H1 (cell line): ENCODE measurements at regions not wholly inside any gene's neighbourhood (a gene's known extent, or its start where the extent isn't known, plus 50 kb on each side); places are given as distances from the start of the nearest gene placed in this dataset.

Experiments
- CTCF ChIA-PET: fragments of 300-600 bp; sonication (Branson Sonifier 250); formaldehyde crosslinking; loops from one replicate; lab custom pipeline; 2021; ENCODE audit not compliant: partially characterized antibody; lab: Charles Lee
- POLR2A ChIA-PET: fragments of 300-600 bp; sonication (Branson Sonifier 250); formaldehyde crosslinking; loops from one replicate; lab custom pipeline; 2021; ENCODE audit warnings: inconsistent platforms; ENCODE audit not compliant: partially characterized antibody; lab: Charles Lee
- DNase-seq, 2 experiments: peaks; one replicate each; pipeline versions ENCODE4 v3.0.0 to v3.0.0-alpha.2; 2010 to 2022; ENCODE audit warnings: low spot score in 2 of 2, low read depth in 1 of 2, mixed read lengths in 1 of 2
- FAIRE-seq: peaks from 2 replicates; lab custom pipeline; 2011; peaks lifted over from hg19 to GRCh38; lab: Jason Lieb, UNC
- H2AFZ ChIP-seq: 2 replicates; pipeline ENCODE4 v1.8.1; 2012; ENCODE audit warnings: low read length, inconsistent platforms
- H2AK5ac ChIP-seq: 2 replicates; pipeline ENCODE4 v1.6.1; 2013; ENCODE audit warnings: low read depth, low read length
- H2BK120ac ChIP-seq: replicated peaks from 2 replicates; pipeline ENCODE3; 2013; ENCODE audit warnings: low read depth, low read length, inconsistent platforms
- H2BK12ac ChIP-seq: 2 replicates; pipeline ENCODE4 v1.6.1; 2013; ENCODE audit warnings: low read depth, low read length
- H2BK15ac ChIP-seq: 2 replicates; pipeline ENCODE4 v1.6.1; 2013; ENCODE audit warnings: low read length
- H2BK20ac ChIP-seq: 2 replicates; pipeline ENCODE4 v1.6.1; 2013; ENCODE audit warnings: low read length
- H2BK5ac ChIP-seq: 2 replicates; pipeline ENCODE4 v1.6.1; 2013; ENCODE audit warnings: low read depth, low read length
- H3K14ac ChIP-seq: 2 replicates; pipeline ENCODE4 v1.6.1; 2013; ENCODE audit warnings: inconsistent platforms; ENCODE audit not compliant: insufficient read length
- H3K18ac ChIP-seq: 2 replicates; pipeline ENCODE4 v1.6.1; 2013; ENCODE audit warnings: low read length; ENCODE audit errors: extremely low read depth
- H3K23ac ChIP-seq: 2 replicates; pipeline ENCODE4 v1.6.1; 2013; ENCODE audit warnings: inconsistent platforms; ENCODE audit not compliant: insufficient read length
- H3K23me2 ChIP-seq: 2 replicates; pipeline ENCODE4 v1.6.1; 2013; ENCODE audit warnings: low read depth, low read length
- H3K27ac ChIP-seq: 2 replicates; pipeline ENCODE4 v1.6.1; 2011; ENCODE audit warnings: low read depth, low read length, inconsistent platforms
- H3K27me3 ChIP-seq, 4 experiments: replicated peaks in 1 of 4; 1 replicate in 1 of 4; 2 replicates in 3 of 4; pipeline versions ENCODE4 v1.6.1 to v1.8.1; 2011 to 2013; ENCODE audit warnings: low read length in 3 of 4, mild to moderate bottlenecking in 3 of 4, inconsistent platforms in 2 of 4, mixed read lengths in 2 of 4, moderate library complexity in 1 of 4; ENCODE audit not compliant: control insufficient read depth in 3 of 4, insufficient read depth in 3 of 4; ENCODE audit errors: extremely low read depth in 1 of 4
- H3K36me3 ChIP-seq, 4 experiments: 2 replicates each; pipeline versions ENCODE4 v1.6.1 to v1.8.1; 2011 to 2013; ENCODE audit warnings: mild to moderate bottlenecking in 4 of 4, low read length in 3 of 4, moderate library complexity in 2 of 4, control low read depth in 1 of 4, inconsistent platforms in 1 of 4; ENCODE audit not compliant: insufficient read depth in 4 of 4, control insufficient read depth in 2 of 4
- H3K4ac ChIP-seq: replicated peaks from 2 replicates; pipeline ENCODE3; 2013; ENCODE audit warnings: low read length, low read depth, mixed read lengths, inconsistent platforms; ENCODE audit not compliant: insufficient read length
- H3K4me1 ChIP-seq, 4 experiments: replicated peaks in 1 of 4; 1 replicate in 1 of 4; 2 replicates in 3 of 4; pipeline versions ENCODE4 v1.6.1 to v1.8.1; 2011 to 2013; ENCODE audit warnings: low read length in 3 of 4, inconsistent platforms in 2 of 4, mixed read lengths in 1 of 4; ENCODE audit not compliant: insufficient read depth in 4 of 4, control insufficient read depth in 3 of 4
- H3K4me2 ChIP-seq, 2 experiments: 2 replicates each; pipeline versions ENCODE4 v1.6.1 to v1.8.1; 2011 to 2013; ENCODE audit warnings: low read depth in 2 of 2, low read length in 2 of 2, control low read depth in 1 of 2, inconsistent platforms in 1 of 2, mild to moderate bottlenecking in 1 of 2; ENCODE audit not compliant: insufficient read depth in 1 of 2
- H3K4me3 ChIP-seq, 4 experiments: fragments of 200-600, 300-600 bp in 1 of 4; sonication (generic), shearing (Covaris generic), sonication (Bioruptor Twin) in 1 of 4; 2 replicates each; pipeline versions ENCODE4 v1.5.1 to v1.8.1; 2011 to 2016; ENCODE audit warnings: low read length in 4 of 4, low read depth in 3 of 4, control low read depth in 2 of 4, inconsistent platforms in 2 of 4, mild to moderate bottlenecking in 2 of 4, mixed read lengths in 1 of 4, moderate library complexity in 1 of 4; ENCODE audit not compliant: insufficient read depth in 2 of 4; ENCODE audit errors: extremely low read depth in 1 of 4
- H3K56ac ChIP-seq: replicated peaks from 2 replicates; pipeline ENCODE3; 2013; ENCODE audit warnings: low read depth, mild to moderate bottlenecking, mixed read lengths, low read length, inconsistent platforms; ENCODE audit not compliant: insufficient read length
- H3K79me1 ChIP-seq: 2 replicates; pipeline ENCODE4 v1.6.1; 2013; ENCODE audit warnings: low read depth, low read length, control low read depth
- H3K79me2 ChIP-seq, 2 experiments: 2 replicates each; pipeline versions ENCODE4 v1.6.1 to v1.8.1; 2012 to 2013; ENCODE audit warnings: low read length in 2 of 2, mild to moderate bottlenecking in 2 of 2, inconsistent platforms in 1 of 2; ENCODE audit not compliant: insufficient read depth in 2 of 2, control insufficient read depth in 1 of 2
- H3K9ac ChIP-seq, 4 experiments: replicated peaks in 1 of 4; 1 replicate in 1 of 4; 2 replicates in 3 of 4; pipeline versions ENCODE4 v1.6.1 to v1.8.1; 2011 to 2013; ENCODE audit warnings: low read depth in 3 of 4, low read length in 3 of 4, control low read depth in 2 of 4, mild to moderate bottlenecking in 2 of 4, moderate library complexity in 2 of 4, inconsistent platforms in 1 of 4; ENCODE audit errors: extremely low read depth in 1 of 4
- H3K9me3 ChIP-seq, 2 experiments: 2 replicates each; pipeline versions ENCODE4 v1.6.1 to v1.8.1; 2012 to 2013; ENCODE audit warnings: mild to moderate bottlenecking in 2 of 2, moderate library complexity in 2 of 2, control low read depth in 1 of 2, inconsistent platforms in 1 of 2, low read depth in 1 of 2, low read length in 1 of 2, mixed read lengths in 1 of 2; ENCODE audit not compliant: insufficient read depth in 2 of 2
- H4K20me1 ChIP-seq, 2 experiments: replicated peaks in 1 of 2; 2 replicates each; pipeline versions ENCODE3 to v1.8.1; 2011 to 2013; ENCODE audit warnings: inconsistent platforms in 2 of 2, low read length in 2 of 2, mild to moderate bottlenecking in 1 of 2; ENCODE audit not compliant: insufficient read depth in 2 of 2, control insufficient read depth in 1 of 2
- H4K5ac ChIP-seq: 2 replicates; pipeline ENCODE4 v1.6.1; 2013; ENCODE audit warnings: low read length, low read depth, mixed read lengths, inconsistent platforms; ENCODE audit not compliant: insufficient read length
- H4K8ac ChIP-seq: 2 replicates; pipeline ENCODE4 v1.8.0; 2013; ENCODE audit warnings: mild to moderate bottlenecking, moderate library complexity, low read length, inconsistent platforms; ENCODE audit not compliant: insufficient read depth; ENCODE audit errors: extremely low read depth
- H4K91ac ChIP-seq: replicated peaks from 2 replicates; pipeline ENCODE3; 2013; ENCODE audit warnings: low read length, mixed read lengths, inconsistent platforms; ENCODE audit not compliant: insufficient read length
- ASH2L ChIP-seq: fragments of 200-600, 300-600 bp; sonication (generic); IDR thresholded peaks from one replicate; pipeline ENCODE4 v1.7.1; 2017; ENCODE audit warnings: low read length
- CREB1 ChIP-seq: IDR thresholded peaks from 2 replicates; pipeline ENCODE4 v1.6.1; 2012; ENCODE audit warnings: inconsistent platforms
- CTBP2 ChIP-seq: IDR thresholded peaks from 2 replicates; pipeline ENCODE4 v1.7.0; 2011; ENCODE audit warnings: borderline replicate concordance, mild to moderate bottlenecking, moderate library complexity, mixed read lengths, low read length; ENCODE audit not compliant: insufficient read depth, insufficient read length
- HDAC2 ChIP-seq, 2 experiments: fragments of 300-600 bp in 1 of 2; sonication (generic) in 1 of 2; IDR thresholded peaks; 2 replicates each; pipeline ENCODE4 v1.6.1; 2011 to 2012; ENCODE audit warnings: low read depth in 2 of 2, low read length in 2 of 2, mild to moderate bottlenecking in 2 of 2, moderate library complexity in 2 of 2, borderline replicate concordance in 1 of 2, inconsistent platforms in 1 of 2
- MAFK ChIP-seq: IDR thresholded peaks from 2 replicates; pipeline ENCODE4 v1.6.1; 2012; ENCODE audit warnings: low read depth, mild to moderate bottlenecking, improper control_type of control experiment, low read length
- NANOG ChIP-seq: IDR thresholded peaks from 2 replicates; pipeline ENCODE4 v1.6.1; 2011; ENCODE audit warnings: low read length, low read depth, mild to moderate bottlenecking, inconsistent platforms; ENCODE audit not compliant: insufficient read depth, poor library complexity, severe bottlenecking
- PHF8 ChIP-seq: fragments of 200-600 bp; sonication (generic); conservative IDR thresholded peaks from 2 replicates; pipeline ENCODE4 v1.7.1; 2012; ENCODE audit warnings: low read depth, mild to moderate bottlenecking, inconsistent platforms, low read length, moderate library complexity
- POLR2A ChIP-seq, 2 experiments: IDR thresholded peaks; 1 replicate in 1 of 2; 2 replicates in 1 of 2; pipeline ENCODE4 v1.6.1; 2011; ENCODE audit warnings: low read depth in 2 of 2, low read length in 2 of 2, mild to moderate bottlenecking in 2 of 2; ENCODE audit errors: control extremely low read depth in 1 of 2
- SIRT6 ChIP-seq: IDR thresholded peaks from one replicate; pipeline ENCODE4 v1.7.1; 2012; ENCODE audit warnings: low read length, inconsistent platforms
- TAF7 ChIP-seq: optimal IDR thresholded peaks from 2 replicates; pipeline ENCODE3; 2011; ENCODE audit warnings: low read depth, mild to moderate bottlenecking, inconsistent platforms, low read length, moderate library complexity, borderline replicate concordance
- TCF12 ChIP-seq: IDR thresholded peaks from 2 replicates; pipeline ENCODE4 v1.6.1; 2011; ENCODE audit warnings: low read depth, mild to moderate bottlenecking, low read length
- ZNF274 ChIP-seq: IDR thresholded peaks from 2 replicates; pipeline ENCODE4 v1.7.0; 2012; ENCODE audit warnings: low read length, borderline replicate concordance; ENCODE audit errors: extremely low read depth
- WGBS, 2 experiments: shearing (Covaris generic) in 1 of 2; methylation state at CpG; one replicate each; pipeline versions ENCODE4 v1.1.6 to v1.1.7; 2013 to 2015; ENCODE audit warnings: low lambda C conversion rate in 2 of 2, mixed read lengths in 2 of 2, inconsistent platforms in 1 of 2, low coverage in 1 of 2, missing lambda C conversion rate in 1 of 2; ENCODE audit not compliant: insufficient replicate concordance in 2 of 2, insufficient coverage in 1 of 2, insufficient read length in 1 of 2; ENCODE audit errors: extremely low coverage in 1 of 2, missing lambda C conversion rate in 1 of 2; 5-methylcytosine and 5-hydroxymethylcytosine counted together

- Histone ChIP-seq H4K5ac (no peak overlapping the region), H3K4me1 (peaks cover 0 to 2% (median 0%) of the 10 kb centered on the region in 4 experiments; a peak in 1 of 7 replicates), H2AK5ac (no peak overlapping the region), H2BK12ac (no peak overlapping the region), H3K4me2 (no peak overlapping the region), H2AFZ (peak overlapping the region; percentile 53; the same call in 1 of the 2 replicates), H3K9ac (no peak overlapping the region), H4K20me1 (no peaks in the 10 kb centered on the region)
- no peak for DNase-seq
- CTCF ChIA-PET = no interaction called here
- TF ChIP-seq CREB1 = no peak
- TF ChIP-seq NANOG = no peak
- TF ChIP-seq ZNF274 = no peak
- TF ChIP-seq CTBP2 = no peak
- TF ChIP-seq SIRT6 = no peak
- no peak for TF ChIP-seq MAFK
- TF ChIP-seq PHF8 = no peak
- no peak for TF ChIP-seq TCF12
- no peak for TF ChIP-seq TAF7
- no peak for TF ChIP-seq POLR2A (IDR thresholded peaks at IDR 0.05; ENCODE audit: control extremely low read depth in 1 of 2, low read depth in 2 of 2, low read length in 2 of 2)
- no peak for TF ChIP-seq ASH2L
- no peak for TF ChIP-seq HDAC2 (IDR thresholded peaks at IDR 0.05; ENCODE audit: borderline replicate concordance in 1 of 2, low read depth in 2 of 2, low read length in 2 of 2)
- TF ChIP-seq, all 59 proteins: peak for 0
- no peak overlapping the region for H4K91ac ChIP-seq
- 95% methylated on average over 3 of the region's 3 CpGs; no CpG with 5 or more reads in 1 of the 2 experiments for WGBS, 2 experiments
- no peak overlapping the region for H2BK5ac ChIP-seq
- no peak overlapping the region for H3K14ac ChIP-seq
- FAIRE-seq = no peak
- H3K36me3 ChIP-seq = no peaks in the 10 kb centered on the region
- no peak overlapping the region for H3K18ac ChIP-seq
- H3K79me1 ChIP-seq = no peaks in the 10 kb centered on the region
- no peak overlapping the region for H2BK20ac ChIP-seq
- POLR2A ChIA-PET = no interaction called here
- H2BK120ac ChIP-seq = no peak overlapping the region
- H3K23ac ChIP-seq = no peak overlapping the region
- no peak overlapping the region for H4K8ac ChIP-seq
- H3K27ac ChIP-seq = no peak overlapping the region
- H3K23me2 ChIP-seq = no peaks in the 10 kb centered on the region
- H3K4me3 ChIP-seq = no peak overlapping the region
- no peak overlapping the region for H2BK15ac ChIP-seq
- H3K4ac ChIP-seq = no peak overlapping the region
- H3K56ac ChIP-seq = no peak overlapping the region
- no peaks in the 10 kb centered on the region; a peak in 1 of 7 replicates for H3K27me3 ChIP-seq
- no peaks in the 10 kb centered on the region for H3K9me3 ChIP-seq
- H3K79me2 ChIP-seq = no peaks in the 10 kb centered on the region
Measured at GRCh38 chr9:17856995-17857394, 278.1 kb downstream of the SH3GL2 start.
